Glomerular endothelial cell (primary cell): ENCODE measurements at regions not wholly inside any gene's neighbourhood (a gene's known extent, or its start where the extent isn't known, plus 50 kb on each side); places are given as distances from the start of the nearest gene placed in this dataset.

ENCODE experiments used
- DNase-seq: peaks from one replicate; pipeline ENCODE4 v3.0.0-alpha.2; 2011; ENCODE audit warnings: low read depth, low spot score; ENCODE audit errors: extremely low read depth

DNA sequence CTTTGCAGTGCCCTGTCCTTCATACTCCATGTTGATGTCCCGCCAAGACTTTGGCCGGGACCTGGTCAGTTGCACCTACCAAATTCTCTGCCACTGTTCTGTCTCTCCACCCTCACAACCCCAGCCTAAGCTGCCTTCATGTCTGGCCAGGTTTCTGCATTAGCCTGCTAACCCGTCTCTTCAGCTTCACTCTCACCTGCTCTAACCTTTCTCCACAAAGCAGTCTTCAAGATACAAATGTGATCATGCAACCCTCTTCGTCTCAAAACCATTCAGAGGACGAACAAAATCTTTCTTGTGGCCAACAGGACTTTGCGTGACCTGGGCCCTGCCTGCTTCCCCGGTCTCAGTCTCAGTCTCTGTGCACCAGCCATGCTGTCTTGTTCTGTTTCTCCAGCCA, 148.2 kb downstream of the WSCD1 start:
- DNase-seq = no peak

- no peak for DNase-seq
These were observed 145.2 kb downstream of the WSCD1 start for GRCh38 chr17:6215071-6216035.

DNA sequence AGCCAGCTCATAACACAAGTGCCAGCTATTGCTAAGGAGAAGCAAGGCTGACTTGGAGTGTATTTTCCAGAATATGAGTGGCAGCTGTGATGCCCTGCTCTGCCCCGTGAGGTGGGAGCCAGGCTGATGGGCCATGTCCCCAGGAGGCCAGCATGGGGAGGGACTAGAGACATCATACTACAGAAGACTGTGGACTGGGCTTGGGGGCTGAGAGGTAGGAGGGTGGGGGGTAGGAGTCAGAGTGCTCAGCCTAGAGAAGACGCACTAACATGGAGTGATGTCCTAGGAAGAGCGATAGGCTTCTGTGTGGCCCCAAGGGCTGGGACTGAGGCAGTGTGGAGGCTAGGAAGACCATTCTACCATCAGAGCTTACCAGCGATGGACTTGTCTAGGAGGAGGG, 143.7 kb downstream of the WSCD1 start:
- no peak for DNase-seq

DNA sequence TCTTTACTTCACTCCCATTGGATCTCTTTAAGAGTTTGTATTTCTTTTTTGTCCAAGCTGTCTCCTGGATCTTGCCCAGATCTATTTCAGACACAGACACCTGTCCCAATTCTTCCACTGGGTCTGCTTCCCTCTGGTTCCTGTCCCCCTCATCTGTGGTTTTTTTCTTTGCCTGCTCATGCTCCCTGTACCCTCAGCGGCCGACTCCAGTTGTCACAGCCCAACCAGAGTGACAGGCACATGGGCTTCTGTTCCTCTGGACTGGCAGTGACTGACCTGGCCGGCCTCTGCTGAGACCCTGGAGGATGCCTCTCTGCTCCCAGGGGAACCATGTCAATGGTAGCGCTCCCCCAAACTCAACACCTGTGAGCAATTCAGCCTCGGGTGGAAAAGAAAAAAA, 142.6 kb downstream of the WSCD1 start:
- no peak for DNase-seq

DNA sequence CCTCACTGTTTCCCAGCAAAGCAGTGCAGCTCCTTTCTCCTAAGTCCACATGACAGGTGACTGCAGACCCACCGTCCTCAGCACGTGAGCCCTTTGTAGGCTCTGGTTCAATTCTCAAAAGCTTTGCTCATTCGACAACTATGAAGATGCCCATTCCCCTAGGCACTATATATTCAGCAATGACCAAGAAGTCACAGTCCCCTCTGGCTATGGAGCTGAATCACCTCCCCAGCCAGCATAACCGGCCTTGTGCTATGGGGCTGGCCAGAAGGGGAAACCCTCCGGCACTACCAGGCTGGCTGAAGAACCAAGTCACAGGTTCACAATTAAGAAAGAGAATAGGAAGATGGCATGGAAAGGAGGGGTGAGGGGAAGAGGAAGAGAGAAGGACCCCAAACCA, 139.7 kb downstream of the WSCD1 start:
- no peak for DNase-seq

- no peak for DNase-seq
These were observed 138.5 kb downstream of the WSCD1 start for GRCh38 chr17:6208608-6209180.

DNA sequence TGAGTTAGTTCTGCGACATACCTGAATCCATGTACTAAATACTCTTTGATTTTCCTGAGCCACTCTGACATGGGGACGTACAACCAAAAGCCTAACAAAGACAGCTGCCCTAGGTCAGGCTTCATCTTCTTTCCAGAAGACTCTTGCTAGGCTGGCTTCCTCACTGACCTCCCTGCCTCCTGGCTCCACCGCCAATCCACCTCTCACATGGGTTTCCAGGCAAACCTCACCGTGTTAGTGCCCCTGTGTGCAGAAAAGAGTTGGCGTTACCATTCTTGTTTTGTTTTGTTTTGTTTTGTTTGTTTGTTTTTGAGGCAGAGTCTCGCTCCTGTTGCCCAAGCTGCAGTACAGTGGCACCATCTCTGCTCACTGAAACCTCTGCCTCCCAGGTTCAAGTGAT, 135.3 kb downstream of the WSCD1 start:
- no peak for DNase-seq

- DNase-seq = no peak
These were observed 134.9 kb downstream of the WSCD1 start for GRCh38 chr17:6205033-6205432.

DNA sequence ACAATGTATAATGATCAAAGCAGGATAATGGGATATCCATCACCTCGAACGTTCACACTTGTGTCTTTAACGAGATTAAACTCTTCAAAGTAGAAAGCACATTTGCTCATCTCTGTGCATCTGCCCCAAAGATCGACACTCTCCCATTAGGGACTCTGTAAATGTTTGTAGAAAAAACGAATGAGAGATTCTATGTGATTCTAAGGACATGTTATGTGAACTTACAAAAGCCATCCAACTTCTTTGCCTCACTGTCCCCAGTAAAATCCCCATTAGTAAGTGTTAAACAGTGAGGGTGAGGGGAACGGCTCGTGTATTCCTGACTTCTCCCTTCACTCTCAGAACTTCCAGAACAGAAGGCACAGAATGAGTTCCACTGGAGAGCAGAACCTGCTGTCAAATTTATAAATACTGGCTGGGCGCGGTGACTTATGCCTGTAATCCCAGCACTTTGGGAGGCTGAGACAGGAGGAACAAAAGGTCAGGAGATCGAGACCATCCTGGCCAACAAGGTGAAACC, 134.1 kb downstream of the WSCD1 start:
- DNase-seq = no peak

DNA sequence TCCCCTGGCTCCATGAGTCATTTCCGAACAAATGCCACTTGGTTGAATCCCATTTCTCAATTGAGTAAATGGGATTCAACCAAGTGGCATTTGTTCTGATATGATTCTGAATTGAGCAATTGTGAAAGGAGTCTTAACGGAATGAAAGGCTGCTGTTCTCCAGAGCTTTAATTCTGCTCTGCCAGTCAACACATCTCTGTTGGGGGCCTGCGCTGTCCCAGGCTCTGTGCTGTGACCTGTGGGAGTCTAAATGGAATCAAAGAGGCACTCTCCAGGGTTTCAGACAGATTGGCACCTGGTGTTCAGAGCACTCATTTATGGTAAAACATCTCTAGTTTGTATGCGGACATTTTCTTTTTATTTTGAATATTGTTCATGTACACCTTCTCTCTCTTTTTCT, 126.2 kb downstream of the WSCD1 start:
- DNase-seq = no peak

GRCh38 chr17:6195123-6195522, 124.9 kb downstream of the WSCD1 start:
- no peak for DNase-seq

GRCh38 chr17:6191405-6192324, 121.5 kb downstream of the WSCD1 start:
- DNase-seq = no peak

DNA sequence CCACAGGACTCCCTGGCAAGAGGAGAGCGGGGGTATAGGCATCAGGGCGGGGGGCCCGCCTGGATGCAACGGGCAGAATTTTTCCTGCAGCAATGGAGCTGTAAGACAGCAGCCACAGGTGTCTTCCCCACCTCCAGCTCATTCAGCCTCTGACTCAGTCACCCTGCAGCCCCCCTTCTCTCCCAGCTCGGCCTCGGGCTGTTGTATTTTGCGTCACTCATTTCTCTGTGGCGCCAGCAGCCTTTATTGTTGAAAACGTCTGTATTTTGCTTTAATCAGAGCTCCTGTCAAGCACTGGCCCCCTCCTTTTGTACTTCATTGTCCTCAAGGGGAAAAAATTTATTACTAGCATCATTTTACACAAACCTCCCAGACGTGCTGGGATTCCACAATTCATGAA, 117.7 kb downstream of the WSCD1 start:
- DNase-seq = no peak

- no peak for DNase-seq
These were observed 116.8 kb downstream of the WSCD1 start for GRCh38 chr17:6186998-6187397.

- DNase-seq = no peak
These were observed 114.3 kb downstream of the WSCD1 start for GRCh38 chr17:6184508-6184907.

DNA sequence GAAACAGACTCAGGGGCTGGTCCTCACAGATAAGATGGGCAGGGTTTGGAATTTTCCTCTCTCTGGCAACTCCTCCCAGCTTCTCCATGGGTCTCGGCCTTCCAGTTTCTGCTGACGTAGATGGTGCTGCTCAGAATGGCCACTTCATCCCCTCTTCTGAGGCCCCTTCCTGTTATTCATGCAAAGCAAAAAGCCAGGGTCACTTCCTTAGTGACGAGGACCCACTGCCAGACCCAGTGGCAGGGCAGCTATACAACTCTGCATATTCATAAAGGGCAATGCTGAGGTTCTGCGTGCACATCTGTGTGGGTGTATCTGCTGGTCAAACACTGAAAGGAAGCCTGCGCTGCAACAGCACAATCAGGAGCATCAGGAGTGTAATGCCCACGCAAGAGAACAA, 108.8 kb downstream of the WSCD1 start:
- peak; percentile 93 for DNase-seq

GRCh38 chr17:6177941-6178694, 107.9 kb downstream of the WSCD1 start:
- DNase-seq = no peak
